H1 (cell line): ENCODE measurements at regions not wholly inside any gene's neighbourhood (a gene's known extent, or its start where the extent isn't known, plus 50 kb on each side); places are given as distances from the start of the nearest gene placed in this dataset.

Source experiments
- CHD7 ChIP-seq: fragments of 300-600 bp; sonication (generic); IDR thresholded peaks from 2 replicates; pipeline ENCODE4 v1.7.1; 2012; ENCODE audit warnings: low read length, moderate library complexity, mild to moderate bottlenecking, inconsistent platforms; ENCODE audit not compliant: insufficient replicate concordance
- E2F6 ChIP-seq: IDR thresholded peaks from 2 replicates; pipeline ENCODE4 v1.6.1; 2012; ENCODE audit warnings: inconsistent platforms
- RBBP5 ChIP-seq: IDR thresholded peaks from 2 replicates; pipeline ENCODE4 v1.7.1; 2012; ENCODE audit warnings: low read depth, mild to moderate bottlenecking, inconsistent platforms, low read length, moderate library complexity, borderline replicate concordance
- SAP30 ChIP-seq: fragments of 300-600 bp; sonication (generic); IDR thresholded peaks from 2 replicates; pipeline ENCODE4 v1.7.1; 2012; ENCODE audit warnings: low read length, moderate library complexity, mild to moderate bottlenecking, inconsistent platforms; ENCODE audit not compliant: insufficient read depth, insufficient replicate concordance

GRCh38 chr7:24216576-24217125 is 67.3 kb upstream of the NPY start (continued):
- TF ChIP-seq CHD7 = no peak
- no peak for TF ChIP-seq RBBP5
- no peak for TF ChIP-seq SAP30
- no peak for TF ChIP-seq E2F6
